SH-SY5Y (cell line): ENCODE measurements at regions not wholly inside any gene's neighbourhood (a gene's known extent, or its start where the extent isn't known, plus 50 kb on each side); places are given as distances from the start of the nearest gene placed in this dataset.

ENCODE experiments used
- GATA2 ChIP-seq: IDR thresholded peaks from 2 replicates; pipeline ENCODE4 v1.6.1; 2011; ENCODE audit warnings: mild to moderate bottlenecking, low read depth, low read length
- GATA3 ChIP-seq: IDR thresholded peaks from 2 replicates; pipeline ENCODE4 v1.6.1; 2011; ENCODE audit warnings: low read depth, mild to moderate bottlenecking, low read length, moderate library complexity

DNA sequence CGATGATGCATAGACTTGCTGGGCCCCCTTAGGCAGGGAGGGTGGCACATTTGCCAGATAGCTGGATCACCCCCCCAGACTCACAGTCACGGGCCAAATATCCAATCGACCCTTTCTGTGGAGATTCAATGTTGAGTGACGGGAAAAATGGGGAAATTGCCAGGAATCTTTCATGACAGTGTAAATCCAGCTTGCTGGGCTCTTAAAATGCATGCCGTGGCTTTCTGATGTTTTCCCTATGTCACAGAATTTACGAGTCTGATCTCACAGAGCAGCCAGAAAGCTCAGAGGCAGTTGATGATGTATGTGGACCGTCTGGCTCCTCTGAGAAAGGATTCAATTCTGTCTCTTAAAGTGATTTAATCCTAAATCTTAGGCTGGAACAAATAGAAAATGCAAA, 150.1 kb upstream of the ZNF644 start:
- TF ChIP-seq GATA2 (no peak), GATA3 (no peak)
